Hematopoietic multipotent progenitor cell treated with erythropoietin and hydrocortisone succinate and interleukin-3 and kit ligand, for 6 days (in vitro differentiated cells): ENCODE measurements at regions not wholly inside any gene's neighbourhood (a gene's known extent, or its start where the extent isn't known, plus 50 kb on each side); places are given as distances from the start of the nearest gene placed in this dataset.
A peak's percentile ranks its signal among the peaks of the same experiment; 100 is the strongest.
"Not testable (repeated sequence)": the region's sequence is repeated elsewhere in the genome, so short reads cannot be mapped to it uniquely, and the experiment has no call there.

ENCODE experiments used
- DNase-seq: peaks from one replicate; pipeline ENCODE4 v3.0.0-alpha.2; 2015

DNA sequence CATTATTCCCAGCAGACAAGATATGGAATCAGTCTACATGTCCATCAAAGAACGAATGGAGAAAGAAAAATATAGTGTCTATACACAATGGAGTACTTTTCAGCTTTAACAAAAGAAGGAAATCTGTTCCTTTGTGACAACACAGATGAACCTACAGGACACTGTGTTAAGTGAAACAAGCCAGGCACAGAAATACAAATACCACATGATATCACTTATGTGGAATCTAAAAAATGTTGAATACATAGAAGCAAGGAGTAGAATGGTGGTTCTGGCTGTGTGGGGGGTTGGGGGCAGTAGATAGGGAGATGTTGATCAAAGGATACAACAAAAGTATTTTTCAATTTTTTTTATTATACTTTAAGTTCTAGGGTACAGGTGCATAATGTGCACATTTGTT is 347.7 kb upstream of the MAP2 start:
- DNase-seq = no peak

DNA sequence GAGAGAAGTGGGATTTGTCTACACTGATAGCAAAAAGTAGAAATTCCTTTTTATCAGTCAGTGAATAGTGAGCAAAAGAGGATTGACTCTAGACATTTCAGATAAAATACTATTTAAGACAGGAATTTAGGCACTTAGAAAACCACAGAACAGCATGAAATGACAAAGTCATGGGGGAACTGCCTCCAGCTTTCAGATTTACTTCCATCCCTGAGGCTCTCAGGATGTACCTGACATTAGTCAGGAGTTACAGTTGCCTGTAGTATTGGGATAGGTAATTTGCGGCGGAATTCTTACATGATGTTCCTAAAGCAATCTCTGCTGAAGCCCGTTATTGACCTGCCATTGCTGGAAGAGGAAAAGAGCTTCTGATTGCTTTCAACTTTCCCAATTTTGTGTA is 337.1 kb upstream of the MAP2 start:
- no peak for DNase-seq

GRCh38 chr2:209091056-209091455 is 332.8 kb upstream of the MAP2 start:
- DNase-seq = no peak

GRCh38 chr2:209094221-209094620 is 329.6 kb upstream of the MAP2 start:
- DNase-seq = no peak

GRCh38 chr2:209095432-209095831 is 328.4 kb upstream of the MAP2 start:
- DNase-seq = no peak

GRCh38 chr2:209097168-209097567 is 326.7 kb upstream of the MAP2 start:
- DNase-seq = peak; percentile 5

GRCh38 chr2:209102319-209102718 is 321.5 kb upstream of the MAP2 start:
- DNase-seq = no peak

DNA sequence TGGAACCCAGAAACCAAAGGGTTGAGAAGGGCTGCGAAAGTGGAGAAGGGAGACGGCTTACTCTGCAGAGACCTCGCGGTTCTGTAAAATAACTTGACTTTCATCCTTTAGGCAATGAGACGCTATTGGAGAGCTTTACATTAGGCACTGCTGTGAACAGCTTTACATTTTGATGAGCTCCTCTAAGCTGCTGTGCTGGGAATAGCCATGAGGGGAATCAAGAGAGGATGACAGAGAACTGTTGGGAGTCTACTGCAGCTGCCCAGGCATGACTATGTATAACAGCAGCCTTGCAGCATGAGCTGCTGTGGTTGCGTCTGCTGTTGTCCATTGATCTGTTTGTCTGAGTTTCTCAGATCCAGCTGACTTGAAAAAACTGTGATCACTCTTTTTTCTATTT is 310.8 kb upstream of the MAP2 start:
- DNase-seq = no peak

- DNase-seq = peak; percentile 10
Measured at GRCh38 chr2:209114588-209115240, 309.1 kb upstream of the MAP2 start.

- DNase-seq = peak; percentile 5
Measured at GRCh38 chr2:209121691-209122090, 302.2 kb upstream of the MAP2 start.

GRCh38 chr2:209125291-209125690 is 298.6 kb upstream of the MAP2 start:
- DNase-seq = no peak

DNA sequence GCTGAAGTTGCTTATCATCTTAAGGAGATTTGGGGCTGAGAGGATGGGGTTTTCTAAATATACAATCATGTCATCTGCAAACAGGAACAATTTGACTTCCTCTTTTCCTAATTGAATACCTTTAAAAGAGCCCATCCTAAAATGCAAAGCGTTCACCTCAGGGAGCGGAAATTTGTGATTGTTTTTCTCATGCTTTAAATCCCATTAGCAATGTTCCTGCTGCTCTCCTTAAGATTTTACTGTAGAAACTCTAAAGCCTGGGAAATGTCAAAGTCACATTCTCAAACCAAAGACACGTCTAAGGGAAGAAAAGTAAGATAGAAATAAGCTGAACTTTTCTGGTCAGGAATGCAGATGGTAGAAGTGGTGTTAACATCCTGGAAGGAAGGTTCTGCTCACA is 285.8 kb upstream of the MAP2 start:
- no peak for DNase-seq

DNA sequence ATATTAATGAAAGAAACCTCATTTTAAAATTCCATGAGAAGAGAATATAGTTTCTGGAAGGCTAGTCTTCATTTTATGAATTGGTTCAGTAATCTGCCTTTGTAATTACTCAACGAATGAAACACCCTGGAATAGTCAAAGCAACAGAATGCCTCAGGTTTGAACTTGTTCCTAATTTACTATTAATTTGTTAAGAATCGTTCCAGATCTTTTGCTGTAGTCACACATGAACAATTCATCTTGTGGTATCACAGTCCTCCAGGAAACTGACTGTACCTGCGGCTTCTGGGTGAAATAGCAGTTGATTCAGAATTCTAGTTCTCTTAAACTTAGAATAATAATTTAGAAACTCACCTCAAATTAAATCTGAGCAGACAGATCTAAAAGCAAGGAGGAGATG is 282.7 kb upstream of the MAP2 start:
- no peak for DNase-seq

- no peak for DNase-seq
Measured at GRCh38 chr2:209141818-209142217, 282.0 kb upstream of the MAP2 start.

DNA sequence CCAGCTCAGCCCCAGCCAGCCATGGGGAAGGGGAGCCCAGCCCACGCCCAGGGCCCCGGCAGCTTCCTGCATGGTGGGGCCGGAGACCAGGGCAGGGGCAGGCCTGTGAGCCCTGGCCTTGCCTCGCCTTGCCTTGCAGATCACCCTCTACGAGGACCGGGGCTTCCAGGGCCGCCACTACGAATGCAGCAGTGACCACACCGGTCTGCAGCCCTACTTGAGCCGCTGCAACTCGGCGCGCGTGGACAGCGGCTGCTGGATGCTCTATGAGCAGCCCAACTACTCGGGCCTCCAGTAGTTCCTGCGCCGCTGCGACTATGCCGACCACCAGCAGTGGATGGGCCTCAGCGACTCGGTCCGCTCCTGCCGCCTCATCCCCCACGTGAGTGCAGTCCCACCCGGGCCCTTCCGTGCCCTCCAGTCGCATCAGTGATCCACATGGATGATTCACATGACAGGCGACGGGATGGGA is 278.6 kb upstream of the MAP2 start:
- DNase-seq = not testable (repeated sequence)

GRCh38 chr2:209145941-209146681 is 277.7 kb upstream of the MAP2 start:
- peak; percentile 41 for DNase-seq

- peak; percentile 7 for DNase-seq
Measured at GRCh38 chr2:209146682-209147320, 277.0 kb upstream of the MAP2 start.

- peak; percentile 69 for DNase-seq
Measured at GRCh38 chr2:209147981-209148380, 275.9 kb upstream of the MAP2 start.

- DNase-seq = no peak
Measured at GRCh38 chr2:209160800-209161588, 262.9 kb upstream of the MAP2 start.

DNA sequence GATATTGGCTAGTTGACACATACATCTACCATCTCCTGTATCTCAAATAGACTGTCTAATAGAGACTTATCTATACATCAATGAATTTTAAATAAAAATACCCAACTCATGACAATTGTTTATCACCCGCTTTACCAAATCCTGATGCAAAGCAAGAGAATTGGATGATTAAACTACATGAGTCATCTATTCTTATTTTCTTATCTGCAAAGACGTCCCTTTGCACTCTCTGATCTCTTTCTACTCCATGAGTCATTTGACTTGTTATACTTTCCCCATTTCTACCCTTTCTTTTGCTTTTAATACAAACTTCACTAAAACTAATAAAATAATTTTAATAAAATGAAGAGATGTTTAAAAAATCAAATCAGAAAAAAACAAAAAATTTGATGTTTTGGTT is 261.7 kb upstream of the MAP2 start:
- no peak for DNase-seq

DNA sequence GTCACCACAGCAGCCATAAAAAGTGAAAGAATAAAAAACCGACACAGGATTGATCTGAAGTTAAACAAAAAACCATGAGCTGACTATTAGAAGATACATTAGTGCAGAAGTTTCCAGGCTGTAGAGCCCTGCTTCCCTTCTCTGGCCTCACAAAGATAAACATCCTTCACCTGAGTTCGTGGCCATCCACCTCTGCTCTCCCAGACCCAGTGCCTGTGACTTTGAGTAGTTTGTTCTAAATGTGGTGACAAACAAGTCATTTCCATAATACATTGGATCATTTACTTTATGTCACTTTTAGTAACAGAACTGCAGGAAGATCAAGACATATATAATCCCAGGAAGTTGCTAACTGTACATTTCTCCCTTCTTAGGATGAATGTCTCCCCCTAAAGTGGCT is 241.9 kb upstream of the MAP2 start:
- DNase-seq = no peak

GRCh38 chr2:209186886-209187285 is 237.0 kb upstream of the MAP2 start:
- not testable (repeated sequence) for DNase-seq

- no peak for DNase-seq
Measured at GRCh38 chr2:209189893-209190292, 234.0 kb upstream of the MAP2 start.
